ENCODE measurements at regions not wholly inside any gene's neighbourhood (a gene's known extent, or its start where the extent isn't known, plus 50 kb on each side); places are given as distances from the start of the nearest gene placed in this dataset.

DNA sequence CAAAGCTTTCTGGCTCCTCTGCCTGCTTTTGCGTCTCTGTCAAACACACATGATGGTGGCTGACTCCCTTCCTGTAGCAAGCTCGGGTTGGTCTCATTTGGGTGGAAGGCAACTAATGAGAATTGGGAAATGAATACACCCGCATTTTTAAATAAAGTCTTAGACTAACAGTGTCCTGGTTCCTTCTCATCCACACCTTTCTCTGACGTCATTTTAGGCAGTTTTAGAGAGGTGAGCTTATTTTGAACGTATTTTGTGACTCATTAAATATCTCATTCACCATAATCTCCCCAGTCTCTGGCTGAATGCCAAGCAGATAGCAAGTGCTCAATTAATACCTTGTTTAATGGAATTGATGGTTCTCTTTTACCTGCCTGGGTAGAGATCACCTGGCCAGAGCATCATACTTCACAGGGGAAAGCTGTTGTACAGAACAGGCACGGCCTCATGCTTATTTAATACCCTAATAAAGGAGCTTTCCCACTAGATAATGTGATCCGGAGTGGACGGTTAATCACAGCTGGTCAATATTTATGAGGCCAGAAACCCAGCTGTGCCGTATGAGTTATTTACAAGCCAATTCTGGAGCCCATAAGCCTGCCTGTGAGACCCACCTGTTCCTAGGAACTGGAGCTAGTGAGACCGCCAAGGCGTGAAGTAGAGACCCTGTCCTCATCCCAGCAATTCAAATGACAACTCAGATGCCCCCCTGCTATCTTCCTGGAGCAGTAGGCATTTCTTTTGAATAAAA lies 149.7 kb upstream of the PROK2 start:
- TF ChIP-seq, protein P1, sequence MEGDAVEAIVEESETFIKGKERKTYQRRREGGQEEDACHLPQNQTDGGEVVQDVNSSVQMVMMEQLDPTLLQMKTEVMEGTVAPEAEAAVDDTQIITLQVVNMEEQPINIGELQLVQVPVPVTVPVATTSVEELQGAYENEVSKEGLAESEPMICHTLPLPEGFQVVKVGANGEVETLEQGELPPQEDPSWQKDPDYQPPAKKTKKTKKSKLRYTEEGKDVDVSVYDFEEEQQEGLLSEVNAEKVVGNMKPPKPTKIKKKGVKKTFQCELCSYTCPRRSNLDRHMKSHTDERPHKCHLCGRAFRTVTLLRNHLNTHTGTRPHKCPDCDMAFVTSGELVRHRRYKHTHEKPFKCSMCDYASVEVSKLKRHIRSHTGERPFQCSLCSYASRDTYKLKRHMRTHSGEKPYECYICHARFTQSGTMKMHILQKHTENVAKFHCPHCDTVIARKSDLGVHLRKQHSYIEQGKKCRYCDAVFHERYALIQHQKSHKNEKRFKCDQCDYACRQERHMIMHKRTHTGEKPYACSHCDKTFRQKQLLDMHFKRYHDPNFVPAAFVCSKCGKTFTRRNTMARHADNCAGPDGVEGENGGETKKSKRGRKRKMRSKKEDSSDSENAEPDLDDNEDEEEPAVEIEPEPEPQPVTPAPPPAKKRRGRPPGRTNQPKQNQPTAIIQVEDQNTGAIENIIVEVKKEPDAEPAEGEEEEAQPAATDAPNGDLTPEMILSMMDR (IDR thresholded peaks at IDR 0.05; ENCODE audit: insufficient read depth, low read depth, low read length) = no peak
- TF ChIP-seq EZH2 (IDR thresholded peaks at IDR 0.05; ENCODE audit: insufficient read depth, low read length) = no peak

Measured in astrocyte (in vitro differentiated cells and primary cell).